A549 (cell line): ENCODE measurements at regions not wholly inside any gene's neighbourhood (a gene's known extent, or its start where the extent isn't known, plus 50 kb on each side); places are given as distances from the start of the nearest gene placed in this dataset.

Experiments
- ATAC-seq, 2 experiments: fragments of 200-7000 bp in 1 of 2; fragments of >200 bp in 1 of 2; cut with Nextera tagmentation in 1 of 2; cut with Tn5 transposase in 1 of 2; 3 replicates each; pipeline versions ENCODE4 v1.8.0 to v1.9.1; 2018 to 2020; ENCODE audit warnings: mild to moderate bottlenecking in 1 of 2, moderate library complexity in 1 of 2
- CTCF ChIA-PET: fragments of 300-600 bp; sonication (Branson Sonifier 250); formaldehyde crosslinking; extraction: SDS; loops from one replicate; lab custom pipeline; 2021; ENCODE audit warnings: antibody characterized with exemption, inconsistent platforms; lab: Yijun Ruan, JAX
- POLR2A ChIA-PET: fragments of 350-600 bp; formaldehyde crosslinking; extraction: SDS; loops from one replicate; lab custom pipeline; 2021; ENCODE audit warnings: antibody characterized with exemption, inconsistent platforms; lab: Yijun Ruan, JAX
- DNase-seq, 2 experiments: peaks; one replicate each; pipeline versions ENCODE4 v3.0.0 to v3.0.0-alpha.2; 2011 to 2016; ENCODE audit warnings: low read depth in 1 of 2, low spot score in 1 of 2
- FAIRE-seq: peaks from 2 replicates; lab custom pipeline; 2011; peaks lifted over from hg19 to GRCh38; lab: Jason Lieb, UNC
- H3K27ac ChIP-seq, 2 experiments: fragments of >200 bp; sonication (Bioruptor Twin); formaldehyde crosslinking; 3 replicates each; pipeline ENCODE4 v1.5.1; 2016 to 2017
- H3K4me1 ChIP-seq: fragments of >200 bp; sonication (Bioruptor Twin); formaldehyde crosslinking; 3 replicates; pipeline ENCODE4 v1.6.1; 2016
- H3K4me2 ChIP-seq: fragments of >200 bp; sonication (Bioruptor Twin); formaldehyde crosslinking; 3 replicates; pipeline ENCODE4 v1.6.1; 2016
- H3K4me3 ChIP-seq: fragments of >200 bp; sonication (Bioruptor Twin); formaldehyde crosslinking; 3 replicates; pipeline ENCODE4 v1.5.1; 2016
- H3K9me3 ChIP-seq: fragments of >200 bp; sonication (Bioruptor Twin); formaldehyde crosslinking; 3 replicates; pipeline ENCODE4 v1.6.1; 2016
- ATOH8 ChIP-seq: fragments of 250-450 bp; sonication (Bioruptor Pico); IDR thresholded peaks from 2 replicates; pipeline ENCODE4 v1.5.0; 2020; ENCODE audit warnings: low read depth, mild to moderate bottlenecking, moderate library complexity
- CBX8 ChIP-seq: fragments of 200-600 bp; sonication (generic); IDR thresholded peaks from 2 replicates; pipeline ENCODE4 v1.6.1; 2016
- CHD2 ChIP-seq: fragments of 150-350 bp; IDR thresholded peaks from 2 replicates; pipeline ENCODE4 v1.6.1; 2014; ENCODE audit warnings: low read length; ENCODE audit not compliant: partially characterized antibody
- CHD4 ChIP-seq: fragments of 200-600 bp; sonication (generic); IDR thresholded peaks from 2 replicates; pipeline ENCODE4 v1.6.1; 2016; ENCODE audit warnings: antibody characterized with exemption, mild to moderate bottlenecking, borderline replicate concordance
- E2F6 ChIP-seq: IDR thresholded peaks from 2 replicates; pipeline ENCODE4 v1.6.1; 2012; ENCODE audit warnings: low read depth, borderline replicate concordance
- FOSB ChIP-seq: fragments of 250-450 bp; sonication (Bioruptor Pico); IDR thresholded peaks from 2 replicates; pipeline ENCODE4 v1.5.0; 2020; ENCODE audit warnings: mild to moderate bottlenecking, moderate library complexity
- FOXS1 ChIP-seq: fragments of 250-450 bp; sonication (Bioruptor Pico); IDR thresholded peaks from 2 replicates; pipeline ENCODE4 v1.5.0; 2020; ENCODE audit warnings: mild to moderate bottlenecking, moderate library complexity
- HES2 ChIP-seq: fragments of >200 bp; sonication (Bioruptor Twin); formaldehyde crosslinking; IDR thresholded peaks from 2 replicates; pipeline ENCODE4 v1.6.1; 2016
- HMGXB4 ChIP-seq: fragments of 250-450 bp; sonication (Bioruptor Pico); IDR thresholded peaks from 2 replicates; pipeline ENCODE4 v1.5.0; 2021; ENCODE audit warnings: mild to moderate bottlenecking, moderate library complexity, borderline replicate concordance
- HOXA7 ChIP-seq: fragments of 250-450 bp; sonication (Bioruptor Pico); IDR thresholded peaks from 2 replicates; pipeline ENCODE4 v1.5.0; 2020; ENCODE audit warnings: mild to moderate bottlenecking, moderate library complexity
- JUNB ChIP-seq: fragments of >200 bp; sonication (Bioruptor Twin); formaldehyde crosslinking; IDR thresholded peaks from 2 replicates; pipeline ENCODE4 v1.6.1; 2016
- KDM5A ChIP-seq: fragments of 200-600 bp; sonication (generic); IDR thresholded peaks from 2 replicates; pipeline ENCODE4 v1.6.1; 2016; ENCODE audit warnings: antibody characterized with exemption, mild to moderate bottlenecking
- MAFK ChIP-seq: fragments of 450-650 bp; IDR thresholded peaks from 2 replicates; pipeline ENCODE4 v1.6.1; 2014; ENCODE audit not compliant: partially characterized antibody
- MAX ChIP-seq: IDR thresholded peaks from 2 replicates; pipeline ENCODE4 v1.6.1; 2012
- MAZ ChIP-seq: fragments of 150-350 bp; IDR thresholded peaks from 2 replicates; pipeline ENCODE4 v1.6.1; 2014; ENCODE audit warnings: antibody characterized with exemption, low read depth, low read length, borderline replicate concordance
- RARB ChIP-seq: fragments of 250-450 bp; sonication (Bioruptor Pico); IDR thresholded peaks from 2 replicates; pipeline ENCODE4 v1.8.0; 2021; ENCODE audit warnings: mild to moderate bottlenecking, moderate library complexity
- REST ChIP-seq: fragments of 200-600 bp; sonication (generic); IDR thresholded peaks from 2 replicates; pipeline ENCODE4 v1.6.1; 2016; ENCODE audit warnings: antibody characterized with exemption, mild to moderate bottlenecking, moderate library complexity
- RFX5 ChIP-seq: fragments of 450-650 bp; IDR thresholded peaks from 2 replicates; pipeline ENCODE4 v1.7.1; 2014; ENCODE audit warnings: antibody characterized with exemption, mild to moderate bottlenecking, moderate library complexity
- RNF2 ChIP-seq: fragments of 200-600 bp; sonication (generic); IDR thresholded peaks from 2 replicates; pipeline ENCODE4 v1.6.1; 2016; ENCODE audit warnings: low read depth, mild to moderate bottlenecking, antibody characterized with exemption, moderate library complexity, borderline replicate concordance
- SREBF2 ChIP-seq: fragments of 450-650 bp; IDR thresholded peaks from 2 replicates; pipeline ENCODE4 v1.6.1; 2014; ENCODE audit warnings: mild to moderate bottlenecking, moderate library complexity
- USF2 ChIP-seq: fragments of 450-650 bp; IDR thresholded peaks from 2 replicates; pipeline ENCODE4 v1.6.1; 2014; ENCODE audit warnings: antibody characterized with exemption
- ZSCAN20 ChIP-seq: fragments of 250-450 bp; sonication (Bioruptor Pico); IDR thresholded peaks from 2 replicates; pipeline ENCODE4 v1.8.0; 2022; ENCODE audit warnings: mild to moderate bottlenecking, moderate library complexity
- WGBS: methylation state at CpG from one replicate; pipeline ENCODE4 v1.1.6; 2017; ENCODE audit errors: missing lambda C conversion rate; 5-methylcytosine and 5-hydroxymethylcytosine counted together

- DNase-seq (no peak), FAIRE-seq (no peak), ATAC-seq (peak; percentile 32 to 43; a peak in 2 of 6 replicates)
- Histone ChIP-seq H3K9me3 (no peaks in the 10 kb centered on the region), H3K4me3 (no peak overlapping the region), H3K4me1 (no peaks in the 10 kb centered on the region), H3K4me2 (no peak overlapping the region), H3K27ac (no peak overlapping the region)
- TF ChIP-seq KDM5A (no peak), JUNB (no peak), FOXS1 (CRISPR knock-in tag) (no peak), FOSB (no peak), HMGXB4 (CRISPR knock-in tag) (no peak), E2F6 (no peak), RNF2 (no peak), REST (no peak), MAX (no peak), CHD4 (no peak), RFX5 (no peak), RARB (CRISPR knock-in tag) (no peak), HOXA7 (CRISPR knock-in tag) (no peak), CHD2 (no peak), MAZ (no peak), CBX8 (no peak), ZSCAN20 (no peak), MAFK (no peak)
- ChIA-PET CTCF (interaction anchor here (0.6 to 1.1 kb wide), 2 partner anchors 129 to 184 kb away, joined by 3 to 5 read pairs; no protein-coding TSS in a partner anchor), POLR2A (interaction anchor here (0.6 to 0.7 kb wide), 2 partner anchors 8 to 241 kb away, joined by 3 read pairs; no protein-coding TSS in a partner anchor)
- WGBS, result 15% methylated on average over 7 of the region's 7 CpGs
Measured at GRCh38 chr15:59885832-59886231, 118.3 kb upstream of the FOXB1 start.

GRCh38 chr15:59879506-59880265, 124.4 kb upstream of the FOXB1 start:
- no peaks in the 10 kb centered on the region for H3K9me3 ChIP-seq
- no peaks in the 10 kb centered on the region for H3K4me1 ChIP-seq
- no peak overlapping the region for H3K27ac ChIP-seq
- ATAC-seq (no peak), FAIRE-seq (no peak), DNase-seq (no peak)
- ChIA-PET CTCF (no interaction called here), POLR2A (no interaction called here)
- H3K4me3 ChIP-seq, result no peak overlapping the region
- TF ChIP-seq FOXS1 (CRISPR knock-in tag) (no peak), RARB (CRISPR knock-in tag) (no peak), ZSCAN20 (no peak), KDM5A (no peak), SREBF2 (no peak), ATOH8 (CRISPR knock-in tag) (no peak), USF2 (no peak), HES2 (no peak)
- H3K4me2 ChIP-seq, result no peak overlapping the region
- 39% methylated on average over 2 of the region's 2 CpGs for WGBS
